ENCODE measurements at regions not wholly inside any gene's neighbourhood (a gene's known extent, or its start where the extent isn't known, plus 50 kb on each side); places are given as distances from the start of the nearest gene placed in this dataset.

DNA sequence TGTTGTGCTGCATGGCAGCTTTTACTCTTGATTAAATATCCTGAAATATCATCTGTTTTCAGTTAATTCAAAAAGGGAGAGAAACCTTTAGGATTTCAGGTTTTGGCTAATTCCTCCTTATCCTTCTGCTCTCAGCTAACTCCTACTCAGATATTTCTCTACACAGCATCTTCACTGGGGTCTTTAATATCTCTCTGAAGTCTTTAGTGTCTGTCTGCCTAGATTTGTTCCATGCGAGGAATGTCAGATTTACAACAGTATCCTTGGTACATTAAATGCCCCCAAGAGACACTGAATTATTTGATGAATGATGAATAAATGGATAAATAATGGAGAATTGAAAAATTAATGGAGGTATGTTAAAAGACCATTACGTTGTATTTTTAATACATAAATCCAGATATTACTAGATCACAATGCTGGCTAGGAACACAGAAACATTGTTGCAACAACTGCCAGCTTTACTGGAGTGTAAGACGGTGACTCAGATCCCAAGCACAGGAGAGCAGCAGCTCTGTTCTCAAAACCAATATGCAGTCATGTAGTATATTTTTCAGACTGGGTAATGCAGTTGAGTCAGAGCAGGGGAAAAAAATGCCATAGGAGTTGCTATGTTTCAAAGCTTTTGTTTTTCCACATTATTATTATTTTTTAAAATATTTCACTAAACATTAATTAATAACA is 388.0 kb upstream of the SYT4 start:
- TF ChIP-seq POLR2AphosphoS5 (IDR thresholded peaks at IDR 0.05): no peak
- TF ChIP-seq, protein P1, sequence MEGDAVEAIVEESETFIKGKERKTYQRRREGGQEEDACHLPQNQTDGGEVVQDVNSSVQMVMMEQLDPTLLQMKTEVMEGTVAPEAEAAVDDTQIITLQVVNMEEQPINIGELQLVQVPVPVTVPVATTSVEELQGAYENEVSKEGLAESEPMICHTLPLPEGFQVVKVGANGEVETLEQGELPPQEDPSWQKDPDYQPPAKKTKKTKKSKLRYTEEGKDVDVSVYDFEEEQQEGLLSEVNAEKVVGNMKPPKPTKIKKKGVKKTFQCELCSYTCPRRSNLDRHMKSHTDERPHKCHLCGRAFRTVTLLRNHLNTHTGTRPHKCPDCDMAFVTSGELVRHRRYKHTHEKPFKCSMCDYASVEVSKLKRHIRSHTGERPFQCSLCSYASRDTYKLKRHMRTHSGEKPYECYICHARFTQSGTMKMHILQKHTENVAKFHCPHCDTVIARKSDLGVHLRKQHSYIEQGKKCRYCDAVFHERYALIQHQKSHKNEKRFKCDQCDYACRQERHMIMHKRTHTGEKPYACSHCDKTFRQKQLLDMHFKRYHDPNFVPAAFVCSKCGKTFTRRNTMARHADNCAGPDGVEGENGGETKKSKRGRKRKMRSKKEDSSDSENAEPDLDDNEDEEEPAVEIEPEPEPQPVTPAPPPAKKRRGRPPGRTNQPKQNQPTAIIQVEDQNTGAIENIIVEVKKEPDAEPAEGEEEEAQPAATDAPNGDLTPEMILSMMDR (IDR thresholded peaks at IDR 0.05): no peak
- no peak for TF ChIP-seq POLR2A (IDR thresholded peaks at IDR 0.05)

Data from gastroesophageal sphincter (tissue), 3 donors.